HCEC 1CT (cell line): ENCODE measurements at regions not wholly inside any gene's neighbourhood (a gene's known extent, or its start where the extent isn't known, plus 50 kb on each side); places are given as distances from the start of the nearest gene placed in this dataset.
A peak's percentile ranks its signal among the peaks of the same experiment; 100 is the strongest.
"Not testable (repeated sequence)": the region's sequence is repeated elsewhere in the genome, so short reads cannot be mapped to it uniquely, and the experiment has no call there.

Experiments used
- DNase-seq: peaks from one replicate; pipeline ENCODE4 v3.0.0-alpha.2; 2017

DNA sequence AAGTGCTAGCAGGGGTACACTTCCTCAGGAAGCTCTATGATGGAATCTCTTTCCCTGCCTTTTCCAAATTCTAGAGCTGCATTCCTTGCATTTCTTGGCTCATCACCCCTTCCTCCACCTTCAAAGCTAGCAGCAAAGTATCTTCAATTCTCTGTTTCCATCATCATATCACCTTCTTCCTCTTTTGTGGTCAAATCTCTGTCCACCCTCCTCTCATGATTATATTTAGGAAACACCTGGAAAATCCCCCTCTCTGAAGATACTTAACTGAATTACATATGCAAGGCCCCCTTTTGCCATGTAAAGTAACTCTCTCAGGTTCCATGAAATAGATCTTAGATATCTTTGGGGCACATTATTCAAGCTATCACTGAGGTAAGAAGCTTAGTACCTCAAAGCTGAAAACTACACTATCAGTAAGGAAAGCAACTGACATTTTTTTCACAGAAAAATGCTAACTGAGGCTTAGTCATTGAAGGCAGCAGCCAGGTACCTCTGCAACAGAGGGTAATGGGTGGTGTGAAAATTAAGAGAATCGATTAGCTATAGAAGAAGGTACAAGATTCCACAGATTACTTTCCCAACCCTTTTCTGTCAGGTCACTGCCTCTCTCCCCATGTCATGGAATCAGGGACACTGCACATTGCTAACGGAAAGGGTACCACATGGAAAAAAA is 197.3 kb downstream of the MACC1 start:
- no peak for DNase-seq

- no peak for DNase-seq
Observed at GRCh38 chr7:20016669-20017068, 200.5 kb downstream of the MACC1 start.

DNA sequence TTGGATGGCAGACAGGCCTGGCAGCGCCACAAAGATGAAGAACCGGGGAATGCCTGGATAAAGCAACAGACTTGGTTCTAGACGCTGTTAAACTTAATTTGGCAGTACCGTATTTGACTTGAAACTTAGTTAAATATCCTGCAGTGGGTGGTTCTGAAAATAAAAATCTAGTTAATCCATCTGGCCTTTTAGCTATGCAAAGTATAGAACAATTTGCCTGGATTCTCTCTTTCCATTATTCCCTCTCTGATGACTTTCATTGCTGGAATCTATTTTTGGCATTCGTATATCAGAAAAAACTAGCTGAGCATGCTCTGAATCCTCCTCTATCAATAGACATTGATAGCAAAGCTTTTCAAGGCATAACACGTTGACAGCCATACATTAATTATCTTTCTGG is 203.6 kb downstream of the MACC1 start:
- DNase-seq: no peak

- no peak for DNase-seq
Observed at GRCh38 chr7:20012100-20012499, 205.1 kb downstream of the MACC1 start.

GRCh38 chr7:20010877-20011276 is 206.3 kb downstream of the MACC1 start:
- DNase-seq: no peak

DNA sequence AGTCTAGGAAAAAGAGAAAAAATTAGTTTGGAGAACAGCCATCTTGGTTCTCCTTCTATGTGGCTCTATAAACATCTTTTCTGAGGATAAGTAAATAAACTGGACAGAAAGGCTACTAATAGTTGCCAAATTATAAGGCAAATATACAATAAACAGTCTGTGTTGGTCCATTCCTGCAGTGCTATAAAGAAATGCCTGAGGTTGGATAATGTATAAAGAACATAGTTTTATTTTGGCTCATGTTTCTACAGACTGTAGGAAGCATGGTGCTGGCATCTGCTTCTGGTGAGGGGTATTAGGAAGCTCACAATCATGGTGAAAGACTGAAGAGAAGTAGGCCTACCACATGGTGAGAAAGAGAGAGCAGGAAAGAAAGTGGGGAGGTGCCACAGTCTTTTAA is 209.7 kb downstream of the MACC1 start:
- DNase-seq: no peak

- no peak for DNase-seq
Observed at GRCh38 chr7:20005081-20005480, 212.1 kb downstream of the MACC1 start.

GRCh38 chr7:19999681-20000080 is 217.5 kb downstream of the MACC1 start:
- no peak for DNase-seq

DNA sequence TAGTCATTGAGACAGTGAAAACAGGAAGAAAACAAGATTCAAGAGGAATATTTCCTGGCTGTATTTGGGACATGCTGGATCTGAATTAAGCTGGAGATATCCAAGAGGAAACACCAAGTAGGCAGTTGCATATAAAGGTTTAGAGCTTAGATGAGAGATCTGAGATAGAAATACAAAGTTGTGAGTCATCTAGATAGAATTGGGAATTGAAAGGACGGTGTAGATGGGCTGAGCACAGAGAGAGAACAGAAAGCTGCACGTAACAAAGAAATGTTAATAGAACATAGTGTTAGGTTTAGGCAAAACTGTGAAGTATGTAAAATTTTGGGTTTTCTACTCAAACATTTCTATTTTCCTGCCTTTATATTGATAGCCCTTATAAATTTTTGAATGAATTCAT is 218.5 kb upstream of the TMEM196 start:
- no peak for DNase-seq

GRCh38 chr7:19989906-19990305 is 216.5 kb upstream of the TMEM196 start:
- DNase-seq: no peak

DNA sequence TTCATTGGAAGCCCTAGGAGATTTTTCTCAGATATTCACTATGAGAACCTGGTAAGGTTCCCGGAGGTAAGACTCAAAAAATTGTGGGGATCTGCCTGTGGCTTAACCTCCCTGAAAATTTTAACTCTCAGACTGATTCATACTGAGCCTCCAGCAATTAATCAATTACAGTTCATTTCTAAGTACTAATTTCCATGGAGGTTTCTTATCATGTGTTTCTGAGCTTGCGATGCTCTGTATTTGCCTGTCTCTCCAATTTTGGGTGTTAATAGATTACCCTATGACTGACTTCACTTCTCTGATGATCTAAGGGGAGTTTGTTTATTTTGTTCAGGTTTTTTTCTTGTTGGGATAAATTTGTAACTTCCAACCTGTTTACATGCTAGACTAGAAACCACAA is 215.4 kb upstream of the TMEM196 start:
- DNase-seq: no peak

GRCh38 chr7:19984231-19984632 is 210.8 kb upstream of the TMEM196 start:
- no peak for DNase-seq

- peak; percentile 67 for DNase-seq
Observed at GRCh38 chr7:19982841-19983835, 209.7 kb upstream of the TMEM196 start.

DNA sequence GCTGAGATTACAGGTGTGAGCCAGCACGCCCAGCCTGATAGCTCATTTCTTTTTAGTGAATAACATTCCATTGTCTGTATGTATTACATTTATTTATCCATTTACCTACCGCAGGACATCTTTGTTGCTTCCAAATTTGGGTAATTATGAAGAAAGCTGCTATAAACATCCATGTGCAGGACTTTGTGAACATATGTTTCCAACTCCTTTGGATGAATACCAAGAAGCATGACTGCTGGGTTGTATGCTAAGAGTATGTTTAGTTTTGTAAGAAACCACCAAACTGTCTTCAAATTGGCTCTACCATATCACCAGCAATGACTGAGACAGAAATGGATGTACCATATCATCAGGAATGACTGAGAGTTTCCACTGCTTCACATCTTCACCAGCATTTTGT is 200.2 kb upstream of the TMEM196 start:
- no peak for DNase-seq

GRCh38 chr7:19972876-19973275 is 199.5 kb upstream of the TMEM196 start:
- DNase-seq: no peak

DNA sequence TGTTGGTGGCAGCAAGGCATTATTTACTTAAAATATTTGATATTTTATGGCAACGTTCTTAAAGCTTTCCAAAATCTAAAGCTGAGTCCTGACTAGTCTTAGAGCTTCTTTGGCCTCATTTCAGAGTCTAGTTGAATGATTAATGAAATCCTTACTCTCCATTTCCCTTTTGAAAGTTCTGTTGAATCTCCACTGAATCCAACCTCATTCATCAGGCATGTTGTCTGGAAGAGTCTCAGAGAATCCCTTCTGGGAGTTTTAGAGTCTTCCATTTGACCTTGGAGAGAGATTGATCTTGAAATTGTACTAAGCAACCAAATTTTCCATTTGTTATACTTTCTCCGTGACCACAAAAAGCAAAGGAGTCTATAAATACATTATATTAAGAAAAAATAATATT is 198.5 kb upstream of the TMEM196 start:
- DNase-seq: no peak

- no peak for DNase-seq
Observed at GRCh38 chr7:19970514-19970913, 197.1 kb upstream of the TMEM196 start.

- peak; percentile 46 for DNase-seq
Observed at GRCh38 chr7:19969859-19970493, 196.6 kb upstream of the TMEM196 start.

DNA sequence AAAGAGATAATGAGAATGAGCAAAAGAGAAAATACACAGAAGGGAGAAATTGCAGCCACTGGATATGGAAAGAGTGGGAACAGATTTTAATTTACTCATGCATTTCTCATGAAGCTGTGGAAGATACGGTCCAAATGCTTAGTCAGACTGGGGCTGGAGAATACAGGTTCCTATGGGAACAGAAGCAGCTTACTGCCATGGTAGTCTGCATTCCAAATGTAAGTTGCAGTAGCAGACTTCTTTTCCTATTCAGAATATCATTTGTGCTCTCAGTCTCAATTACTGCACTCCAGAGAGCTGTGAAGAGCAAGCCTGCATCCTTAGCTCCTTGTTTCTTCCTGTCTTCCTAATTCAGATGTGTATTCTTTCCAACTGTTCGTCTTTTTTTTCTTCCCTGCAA is 190.8 kb upstream of the TMEM196 start:
- peak; percentile 39 for DNase-seq

- no peak for DNase-seq
Observed at GRCh38 chr7:19963695-19964094, 190.3 kb upstream of the TMEM196 start.

DNA sequence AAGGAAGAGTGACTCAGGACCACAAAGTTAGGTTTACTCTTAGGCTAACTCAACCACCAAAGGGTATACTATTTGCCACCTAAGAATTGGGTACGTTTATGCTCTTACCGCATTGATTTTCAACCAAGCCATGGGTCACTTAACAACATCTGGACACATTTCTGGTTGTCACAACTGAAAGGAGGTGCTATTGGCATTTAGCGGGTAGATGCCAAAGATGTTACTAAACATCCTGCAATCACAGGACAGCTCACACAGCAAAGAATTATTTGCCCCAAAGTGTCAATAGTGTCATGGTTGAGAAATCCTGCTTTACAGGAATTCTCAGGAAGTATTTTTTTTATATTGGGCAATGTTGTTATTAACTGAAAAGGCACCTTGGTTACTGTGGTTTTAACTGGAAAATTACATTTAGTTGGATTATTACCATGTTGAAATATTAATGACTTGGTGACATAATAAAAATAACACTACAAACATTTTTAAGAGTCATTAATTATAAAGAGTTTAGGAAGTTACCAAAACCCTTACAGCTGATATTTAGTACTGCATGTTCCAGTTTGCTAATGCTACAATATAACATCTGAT is 185.0 kb upstream of the TMEM196 start:
- peak; percentile 96 for DNase-seq

DNA sequence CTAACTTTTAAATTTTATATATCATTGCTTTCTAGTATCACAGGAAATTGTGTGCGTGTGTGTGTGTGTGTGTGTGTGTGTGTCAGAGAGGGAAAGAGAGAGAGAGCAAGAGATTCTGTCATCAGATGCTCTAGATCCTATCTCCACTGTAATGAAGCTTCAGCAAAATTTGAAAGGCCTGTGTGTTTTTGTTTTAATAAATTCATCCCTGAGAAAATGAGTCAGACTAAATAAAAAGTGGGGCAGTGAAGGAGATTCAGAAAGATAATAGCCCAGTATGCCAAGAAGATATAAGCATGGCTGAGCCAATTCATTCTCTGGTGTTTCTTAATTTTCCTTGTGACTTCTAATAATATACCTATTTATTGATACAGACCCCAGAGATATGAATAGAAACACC is 184.2 kb upstream of the TMEM196 start:
- DNase-seq: peak; percentile 45

DNA sequence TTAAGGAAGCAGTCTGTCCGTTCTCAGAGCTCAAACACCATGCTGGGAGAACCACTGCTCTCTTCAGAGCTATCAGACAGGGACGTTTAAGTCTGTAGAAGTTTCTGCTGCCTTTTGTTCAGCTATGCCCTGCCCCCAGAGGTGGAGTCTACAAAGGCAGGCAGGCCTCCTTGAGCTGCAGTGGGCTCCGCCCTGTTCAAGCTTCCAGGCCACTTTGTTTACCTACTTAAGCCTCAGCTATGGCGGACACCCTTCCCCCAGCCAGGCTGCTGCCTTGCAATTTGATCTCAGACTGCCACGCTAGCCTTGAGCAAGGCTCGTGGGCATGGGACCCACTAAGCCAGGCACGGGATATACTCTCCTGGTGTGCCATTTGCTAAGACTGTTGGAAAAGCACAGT is 180.7 kb upstream of the TMEM196 start:
- DNase-seq: not testable (repeated sequence)
